Loucy (cell line): ENCODE measurements at regions not wholly inside any gene's neighbourhood (a gene's known extent, or its start where the extent isn't known, plus 50 kb on each side); places are given as distances from the start of the nearest gene placed in this dataset.

ENCODE experiments used
- H2AFZ ChIP-seq: fragments of 200-600 bp; sonication (generic); 2 replicates; pipeline ENCODE4 v1.6.0; 2016; ENCODE audit warnings: antibody characterized with exemption, mild to moderate bottlenecking, low read length, moderate library complexity
- H3F3A ChIP-seq: fragments of 200-600 bp; 2 replicates; pipeline ENCODE4 v1.6.0; 2016; ENCODE audit warnings: antibody characterized with exemption, low read depth, mild to moderate bottlenecking
- H3K27me3 ChIP-seq: fragments of 200-600 bp; sonication (generic); 2 replicates; pipeline ENCODE4 v1.6.1; 2014; ENCODE audit warnings: low read length, mild to moderate bottlenecking; ENCODE audit not compliant: insufficient read depth, poor library complexity, severe bottlenecking
- H3K36me3 ChIP-seq: fragments of 200-600 bp; sonication (generic); 2 replicates; pipeline ENCODE4 v1.6.1; 2016; ENCODE audit warnings: low read length; ENCODE audit not compliant: insufficient read depth
- H3K4me1 ChIP-seq: fragments of 200-600 bp; sonication (generic); 2 replicates; pipeline ENCODE4 v1.5.1; 2014; ENCODE audit warnings: low read length, mild to moderate bottlenecking; ENCODE audit not compliant: insufficient read depth, poor library complexity, severe bottlenecking
- H3K4me2 ChIP-seq: fragments of 200-600 bp; sonication (generic); 2 replicates; pipeline ENCODE4 v1.6.0; 2014; ENCODE audit warnings: antibody characterized with exemption, low read length, low read depth, mild to moderate bottlenecking; ENCODE audit not compliant: poor library complexity, severe bottlenecking
- H3K4me3 ChIP-seq: fragments of 200-600 bp; sonication (generic); 2 replicates; pipeline ENCODE4 v1.5.1; 2014; ENCODE audit warnings: low read length, mild to moderate bottlenecking, mixed read lengths; ENCODE audit not compliant: poor library complexity, severe bottlenecking
- H3K79me2 ChIP-seq: fragments of 200-600 bp; sonication (generic); 2 replicates; pipeline ENCODE4 v1.6.1; 2014; ENCODE audit warnings: low read length; ENCODE audit not compliant: insufficient read depth
- H3K9ac ChIP-seq: fragments of 200-600 bp; sonication (generic); 2 replicates; pipeline ENCODE4 v1.6.0; 2014; ENCODE audit warnings: mild to moderate bottlenecking, low read depth, low read length, moderate library complexity; ENCODE audit not compliant: poor library complexity, severe bottlenecking
- H3K9me2 ChIP-seq: fragments of 200-600 bp; sonication (generic); replicated peaks from 2 replicates; pipeline ENCODE4 v1.6.1; 2016; ENCODE audit warnings: low read depth, low read length, mixed read lengths
- H3K9me3 ChIP-seq: fragments of 200-600 bp; sonication (generic); 2 replicates; pipeline ENCODE4 v1.6.1; 2014; ENCODE audit warnings: mild to moderate bottlenecking, antibody characterized with exemption, low read length, low read depth; ENCODE audit not compliant: insufficient read depth
- H4K20me1 ChIP-seq: fragments of 200-600 bp; sonication (generic); 2 replicates; pipeline ENCODE4 v1.6.0; 2014; ENCODE audit warnings: antibody characterized with exemption, low read length, mild to moderate bottlenecking; ENCODE audit not compliant: insufficient read depth, poor library complexity, severe bottlenecking
- CTCF ChIP-seq: fragments of 200-600 bp; sonication (generic); conservative IDR thresholded peaks from 2 replicates; pipeline ENCODE4 v1.5.1; 2014; ENCODE audit warnings: mild to moderate bottlenecking, antibody characterized with exemption, low read length
- EZH2phosphoT487 ChIP-seq: fragments of 200-600 bp; IDR thresholded peaks from 2 replicates; pipeline ENCODE4 v1.6.1; 2018; ENCODE audit warnings: antibody characterized with exemption, mild to moderate bottlenecking, moderate library complexity, borderline replicate concordance

GRCh38 chr2:123359636-123360035 lies 665.5 kb upstream of the CNTNAP5 start:
- Histone ChIP-seq H3K4me1 (no peaks in the 10 kb centered on the region), H3K27me3 (no peaks in the 10 kb centered on the region), H3K9ac (no peak overlapping the region), H3K9me3 (no peaks in the 10 kb centered on the region), H3K4me2 (no peak overlapping the region), H2AFZ (no peak overlapping the region), H3F3A (no peaks in the 10 kb centered on the region), H3K36me3 (no peaks in the 10 kb centered on the region), H3K4me3 (no peak overlapping the region), H3K79me2 (no peaks in the 10 kb centered on the region), H4K20me1 (no peaks in the 10 kb centered on the region), H3K9me2 (no peaks in the 10 kb centered on the region)
- no peak for TF ChIP-seq EZH2phosphoT487
- no peak for TF ChIP-seq CTCF

- no peaks in the 10 kb centered on the region for H3K9me2 ChIP-seq
- TF ChIP-seq EZH2phosphoT487 (no peak), CTCF (no peak)
- no peaks in the 10 kb centered on the region for H4K20me1 ChIP-seq
- no peak overlapping the region for H3K4me3 ChIP-seq
- H3F3A ChIP-seq: no peaks in the 10 kb centered on the region
- H2AFZ ChIP-seq: no peak overlapping the region
- H3K36me3 ChIP-seq: no peaks in the 10 kb centered on the region
- H3K27me3 ChIP-seq: no peaks in the 10 kb centered on the region
- no peaks in the 10 kb centered on the region for H3K4me1 ChIP-seq
- H3K4me2 ChIP-seq: no peak overlapping the region
- H3K9me3 ChIP-seq: no peaks in the 10 kb centered on the region
- H3K79me2 ChIP-seq: no peaks in the 10 kb centered on the region
- H3K9ac ChIP-seq: no peak overlapping the region
These were observed 662.2 kb upstream of the CNTNAP5 start for GRCh38 chr2:123362671-123363440.

- no peak overlapping the region for H2AFZ ChIP-seq
- H3K9ac ChIP-seq: no peak overlapping the region
- no peaks in the 10 kb centered on the region for H3K79me2 ChIP-seq
- H3K9me3 ChIP-seq: no peaks in the 10 kb centered on the region
- no peak overlapping the region for H3K4me2 ChIP-seq
- no peaks in the 10 kb centered on the region for H3F3A ChIP-seq
- H4K20me1 ChIP-seq: no peaks in the 10 kb centered on the region
- no peaks in the 10 kb centered on the region for H3K27me3 ChIP-seq
- H3K4me1 ChIP-seq: no peaks in the 10 kb centered on the region
- H3K4me3 ChIP-seq: no peak overlapping the region
- H3K9me2 ChIP-seq: no peaks in the 10 kb centered on the region
- H3K36me3 ChIP-seq: no peaks in the 10 kb centered on the region
- no peak for TF ChIP-seq CTCF
- TF ChIP-seq EZH2phosphoT487: no peak
These were observed 661.3 kb upstream of the CNTNAP5 start for GRCh38 chr2:123363826-123364225.
